A673 (cell line): ENCODE measurements at regions not wholly inside any gene's neighbourhood (a gene's known extent, or its start where the extent isn't known, plus 50 kb on each side); places are given as distances from the start of the nearest gene placed in this dataset.

Experiments
- CTCF ChIP-seq: fragments of 300-800, 200-600 bp; sonication (generic); conservative IDR thresholded peaks from 2 replicates; pipeline ENCODE4 v1.5.1; 2017; ENCODE audit warnings: low read depth, mild to moderate bottlenecking, antibody characterized with exemption, low read length, moderate library complexity, mixed read lengths
- EZH2 ChIP-seq: fragments of 200-600 bp; sonication (generic); IDR thresholded peaks from 2 replicates; pipeline ENCODE4 v1.6.1; 2017; ENCODE audit warnings: borderline replicate concordance, low read depth, mild to moderate bottlenecking, mixed read lengths, antibody characterized with exemption, low read length; ENCODE audit not compliant: poor library complexity, severe bottlenecking

- no peak for TF ChIP-seq CTCF
- no peak for TF ChIP-seq EZH2
Measured at GRCh38 chr18:68499141-68499540, 215.8 kb downstream of the TMX3 start.
